Left ventricle myocardium inferior (tissue), 1 donor: ENCODE measurements at regions not wholly inside any gene's neighbourhood (a gene's known extent, or its start where the extent isn't known, plus 50 kb on each side); places are given as distances from the start of the nearest gene placed in this dataset.
A peak's percentile ranks its signal among the peaks of the same experiment; 100 is the strongest.

Experiments
- DNase-seq: peaks from one replicate; pipeline ENCODE4 v3.0.0-alpha.2; 2020
- H3K27ac ChIP-seq: fragments of 200-600 bp; replicated peaks from 2 replicates; pipeline ENCODE4 v1.8.0; 2021
- H3K27me3 ChIP-seq: fragments of 200-600 bp; 2 replicates; pipeline ENCODE4 v1.8.0; 2021; ENCODE audit warnings: low read depth
- H3K36me3 ChIP-seq: fragments of 200-600 bp; 2 replicates; pipeline ENCODE4 v1.8.0; 2021
- H3K4me1 ChIP-seq: fragments of 200-600 bp; 2 replicates; pipeline ENCODE4 v1.8.0; 2021
- H3K4me3 ChIP-seq: fragments of 200-600 bp; 2 replicates; pipeline ENCODE4 v1.8.0; 2021; ENCODE audit warnings: mild to moderate bottlenecking, moderate library complexity
- H3K9me3 ChIP-seq: fragments of 200-600 bp; replicated peaks from 2 replicates; pipeline ENCODE4 v1.8.0; 2021
- intact Hi-C: fragments of 100-400 bp; cut with micrococcal nuclease; formaldehyde crosslinking; loops from one replicate; pipeline ENCODE4 v1.11.0; 2022
- TF ChIP-seq, protein P1 (sequence below): fragments of 200-600 bp; IDR thresholded peaks from 2 replicates; pipeline ENCODE4 v1.8.0; 2021; ENCODE audit warnings: antibody characterized with exemption, mild to moderate bottlenecking, borderline replicate concordance
- donor health status: DM: no; HTN: yes; CAD: no; lungs with severe emphysema.

DNA sequence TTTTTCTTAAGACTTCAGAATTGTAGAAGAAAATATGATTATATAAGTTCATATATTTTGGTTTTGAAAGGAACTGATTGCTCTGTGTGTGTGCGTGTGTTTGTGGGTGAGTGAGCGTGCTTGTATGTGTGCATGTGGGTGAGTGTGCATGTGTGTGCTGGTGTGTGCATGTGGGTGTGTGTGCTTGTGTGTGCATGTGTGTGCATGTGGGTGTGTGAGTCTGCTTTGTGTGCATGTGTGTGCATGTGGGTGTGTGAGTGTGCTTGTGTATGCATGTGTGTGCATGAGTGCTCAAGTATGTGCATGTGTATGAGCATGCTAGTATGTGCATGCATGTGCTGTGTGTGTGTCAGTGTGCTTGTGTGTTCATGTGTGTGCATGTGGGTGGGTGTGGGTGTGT lies 238.5 kb downstream of the CDC5L start:
- Histone ChIP-seq H3K27ac (no peak overlapping the region), H3K27me3 (peaks cover 36% of the 10 kb centered on the region), H3K4me3 (no peak overlapping the region), H3K4me1 (no peaks in the 10 kb centered on the region), H3K36me3 (no peaks in the 10 kb centered on the region), H3K9me3 (no peaks in the 10 kb centered on the region)
- no peak for DNase-seq
- TF ChIP-seq, protein P1, sequence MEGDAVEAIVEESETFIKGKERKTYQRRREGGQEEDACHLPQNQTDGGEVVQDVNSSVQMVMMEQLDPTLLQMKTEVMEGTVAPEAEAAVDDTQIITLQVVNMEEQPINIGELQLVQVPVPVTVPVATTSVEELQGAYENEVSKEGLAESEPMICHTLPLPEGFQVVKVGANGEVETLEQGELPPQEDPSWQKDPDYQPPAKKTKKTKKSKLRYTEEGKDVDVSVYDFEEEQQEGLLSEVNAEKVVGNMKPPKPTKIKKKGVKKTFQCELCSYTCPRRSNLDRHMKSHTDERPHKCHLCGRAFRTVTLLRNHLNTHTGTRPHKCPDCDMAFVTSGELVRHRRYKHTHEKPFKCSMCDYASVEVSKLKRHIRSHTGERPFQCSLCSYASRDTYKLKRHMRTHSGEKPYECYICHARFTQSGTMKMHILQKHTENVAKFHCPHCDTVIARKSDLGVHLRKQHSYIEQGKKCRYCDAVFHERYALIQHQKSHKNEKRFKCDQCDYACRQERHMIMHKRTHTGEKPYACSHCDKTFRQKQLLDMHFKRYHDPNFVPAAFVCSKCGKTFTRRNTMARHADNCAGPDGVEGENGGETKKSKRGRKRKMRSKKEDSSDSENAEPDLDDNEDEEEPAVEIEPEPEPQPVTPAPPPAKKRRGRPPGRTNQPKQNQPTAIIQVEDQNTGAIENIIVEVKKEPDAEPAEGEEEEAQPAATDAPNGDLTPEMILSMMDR, result no peak
- intact Hi-C loops, result no loop called here

DNA sequence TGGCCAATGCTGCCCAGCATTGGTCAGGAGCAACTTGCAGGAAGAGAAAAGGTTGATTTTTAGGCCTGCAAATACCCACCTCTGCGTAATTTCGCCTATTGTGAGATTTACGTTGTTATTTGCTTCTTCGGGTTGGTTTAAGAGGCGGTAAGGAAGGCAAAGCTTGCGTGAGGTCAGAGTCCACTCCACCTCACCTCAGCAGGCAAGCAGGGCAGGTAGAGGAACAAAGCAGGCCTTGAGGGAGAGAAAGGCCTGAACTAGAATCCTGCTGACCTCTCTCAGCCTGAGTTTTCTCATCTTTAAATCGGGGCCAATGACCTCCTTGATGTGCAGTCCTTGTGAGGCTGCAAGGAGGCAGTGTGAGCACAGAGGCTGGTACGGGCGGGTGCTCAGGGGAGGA lies 239.1 kb downstream of the CDC5L start:
- H3K4me1 ChIP-seq, result no peaks in the 10 kb centered on the region
- TF ChIP-seq, protein P1, result no peak
- no peaks in the 10 kb centered on the region for H3K36me3 ChIP-seq
- peaks cover 42% of the 10 kb centered on the region for H3K27me3 ChIP-seq
- no peaks in the 10 kb centered on the region for H3K9me3 ChIP-seq
- no peak overlapping the region for H3K4me3 ChIP-seq
- no peak for DNase-seq
- intact Hi-C loops, result no loop called here
- no peak overlapping the region for H3K27ac ChIP-seq

DNA sequence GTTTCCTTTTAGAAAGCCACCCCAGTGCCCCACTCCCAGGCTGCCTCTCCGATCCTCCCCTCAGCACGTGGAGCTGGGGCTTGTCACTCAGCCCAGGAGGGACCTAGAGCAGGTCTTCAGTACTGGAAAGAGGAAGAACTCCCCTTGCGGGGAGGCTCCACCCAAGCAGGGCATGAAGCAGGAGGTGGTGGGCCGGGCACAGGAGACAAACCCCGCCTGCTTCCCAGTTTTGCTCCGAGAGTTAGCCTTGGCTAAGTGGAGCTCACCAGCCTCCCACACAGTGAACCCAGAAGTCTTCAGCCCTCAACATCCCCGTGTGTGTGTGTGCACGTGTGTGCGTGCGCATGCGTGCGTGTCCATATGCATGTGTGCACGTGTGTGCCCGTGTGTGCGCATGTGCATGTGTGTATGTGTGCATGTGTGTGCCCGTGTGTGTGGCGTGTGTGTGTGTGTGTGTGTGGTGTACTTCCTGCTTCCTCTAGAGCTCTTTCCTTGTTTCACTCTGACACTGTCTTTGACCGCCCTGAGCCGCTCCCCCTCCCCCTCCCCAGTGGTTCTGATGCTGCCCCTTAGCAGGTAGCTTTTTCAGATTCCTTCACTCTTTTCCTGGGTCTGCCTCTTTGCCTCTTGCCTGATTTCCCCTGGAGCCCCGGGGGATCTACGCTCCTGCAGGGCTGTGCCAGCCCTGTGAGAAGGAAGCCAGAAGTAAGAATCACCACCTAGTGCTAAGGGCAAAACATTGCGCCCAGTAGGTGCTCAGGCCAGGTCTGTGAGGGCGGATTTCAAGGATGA lies 239.8 kb downstream of the CDC5L start:
- H3K27me3 ChIP-seq, result peaks cover 45% of the 10 kb centered on the region
- peak; percentile 40 for DNase-seq
- no peaks in the 10 kb centered on the region for H3K36me3 ChIP-seq
- no peaks in the 10 kb centered on the region for H3K4me1 ChIP-seq
- TF ChIP-seq, protein P1, result no peak
- H3K9me3 ChIP-seq, result no peaks in the 10 kb centered on the region
- intact Hi-C loops, result no loop called here
- no peak overlapping the region for H3K4me3 ChIP-seq
- H3K27ac ChIP-seq, result no peak overlapping the region

GRCh38 chr6:44627883-44628271 lies 240.4 kb downstream of the CDC5L start:
- Histone ChIP-seq H3K9me3 (no peaks in the 10 kb centered on the region), H3K4me3 (no peak overlapping the region), H3K36me3 (no peaks in the 10 kb centered on the region), H3K27ac (no peak overlapping the region), H3K4me1 (no peaks in the 10 kb centered on the region), H3K27me3 (peaks cover 49% of the 10 kb centered on the region)
- no peak for DNase-seq
- TF ChIP-seq, protein P1, result no peak
- intact Hi-C loops, result no loop called here

GRCh38 chr6:44628347-44628746 lies 240.8 kb downstream of the CDC5L start:
- Histone ChIP-seq H3K27ac (no peak overlapping the region), H3K36me3 (no peaks in the 10 kb centered on the region), H3K9me3 (no peaks in the 10 kb centered on the region), H3K4me3 (no peak overlapping the region), H3K4me1 (no peaks in the 10 kb centered on the region), H3K27me3 (peaks cover 50% of the 10 kb centered on the region)
- TF ChIP-seq, protein P1, result no peak
- no peak for DNase-seq
- intact Hi-C loops, result no loop called here
